Parathyroid adenoma (tissue), 2 donors: ENCODE measurements at regions not wholly inside any gene's neighbourhood (a gene's known extent, or its start where the extent isn't known, plus 50 kb on each side); places are given as distances from the start of the nearest gene placed in this dataset.

Source experiments
- H2AFZ ChIP-seq: fragments of 300-600 bp; sonication (generic); one replicate; pipeline ENCODE4 v1.7.0; 2017; ENCODE audit warnings: antibody characterized with exemption, mild to moderate bottlenecking
- H3K27ac ChIP-seq: fragments of 300-600 bp; sonication (generic); one replicate; pipeline ENCODE4 v1.7.0; 2017
- H3K27me3 ChIP-seq: fragments of 300-600 bp; sonication (generic); one replicate; pipeline ENCODE4 v1.7.0; 2017; ENCODE audit warnings: low read length; ENCODE audit not compliant: control insufficient read depth, insufficient read depth
- H3K36me3 ChIP-seq: fragments of 300-600 bp; sonication (generic); one replicate; pipeline ENCODE4 v1.7.0; 2017; ENCODE audit warnings: low read length; ENCODE audit not compliant: control insufficient read depth, insufficient read depth
- H3K4me1 ChIP-seq: fragments of 300-600 bp; sonication (generic); one replicate; pipeline ENCODE4 v1.7.0; 2017; ENCODE audit warnings: control low read depth
- H3K4me2 ChIP-seq: fragments of 300-600 bp; sonication (generic); one replicate; pipeline ENCODE4 v1.7.0; 2017; ENCODE audit warnings: low read length
- H3K4me3 ChIP-seq: fragments of 300-600 bp; sonication (generic); one replicate; pipeline ENCODE4 v1.7.0; 2017; ENCODE audit warnings: low read depth, low read length
- H3K79me2 ChIP-seq: fragments of 300-600 bp; sonication (generic); one replicate; pipeline ENCODE4 v1.7.0; 2017; ENCODE audit warnings: control low read depth
- H3K9ac ChIP-seq: fragments of 300-600 bp; sonication (generic); one replicate; pipeline ENCODE4 v1.7.0; 2017; ENCODE audit warnings: mild to moderate bottlenecking
- H3K9me3 ChIP-seq: fragments of 300-600 bp; sonication (generic); one replicate; pipeline ENCODE4 v1.7.0; 2017; ENCODE audit warnings: low read length; ENCODE audit not compliant: control insufficient read depth
- CTCF ChIP-seq: fragments of 300-600 bp; sonication (generic); IDR thresholded peaks from one replicate; pipeline ENCODE4 v1.7.0; 2017; ENCODE audit warnings: antibody characterized with exemption, mild to moderate bottlenecking
- donor health status: primary hyperparathyroidism.

GRCh38 chr10:4685491-4685890, 140.5 kb upstream of the AKR1E2 start:
- H3K36me3 ChIP-seq, result no peaks in the 10 kb centered on the region
- H3K4me3 ChIP-seq, result no peak overlapping the region
- no peak overlapping the region for H3K9ac ChIP-seq
- H3K4me1 ChIP-seq, result peaks cover 2% of the 10 kb centered on the region
- no peaks in the 10 kb centered on the region for H3K27me3 ChIP-seq
- no peaks in the 10 kb centered on the region for H3K9me3 ChIP-seq
- H3K79me2 ChIP-seq, result no peaks in the 10 kb centered on the region
- no peak for TF ChIP-seq CTCF
- H3K4me2 ChIP-seq, result no peak overlapping the region
- no peak overlapping the region for H3K27ac ChIP-seq
- no peak overlapping the region for H2AFZ ChIP-seq

GRCh38 chr10:4684434-4684833, 141.6 kb upstream of the AKR1E2 start:
- Histone ChIP-seq H3K79me2 (no peaks in the 10 kb centered on the region), H3K4me2 (no peak overlapping the region), H3K4me3 (no peak overlapping the region), H2AFZ (no peak overlapping the region), H3K4me1 (peaks cover 2% of the 10 kb centered on the region), H3K27me3 (no peaks in the 10 kb centered on the region), H3K9me3 (no peaks in the 10 kb centered on the region), H3K27ac (no peak overlapping the region), H3K36me3 (no peaks in the 10 kb centered on the region), H3K9ac (no peak overlapping the region)
- TF ChIP-seq CTCF, result no peak

GRCh38 chr10:4683838-4684237, 142.2 kb upstream of the AKR1E2 start:
- H3K9me3 ChIP-seq, result no peaks in the 10 kb centered on the region
- no peak overlapping the region for H2AFZ ChIP-seq
- H3K9ac ChIP-seq, result no peak overlapping the region
- H3K27ac ChIP-seq, result no peak overlapping the region
- H3K27me3 ChIP-seq, result no peaks in the 10 kb centered on the region
- peaks cover 2% of the 10 kb centered on the region for H3K4me1 ChIP-seq
- no peak overlapping the region for H3K4me3 ChIP-seq
- H3K4me2 ChIP-seq, result no peak overlapping the region
- no peaks in the 10 kb centered on the region for H3K79me2 ChIP-seq
- no peaks in the 10 kb centered on the region for H3K36me3 ChIP-seq
- no peak for TF ChIP-seq CTCF

- TF ChIP-seq CTCF, result no peak
- Histone ChIP-seq H3K9me3 (no peaks in the 10 kb centered on the region), H2AFZ (no peak overlapping the region), H3K27me3 (no peaks in the 10 kb centered on the region), H3K79me2 (no peaks in the 10 kb centered on the region), H3K36me3 (no peaks in the 10 kb centered on the region), H3K9ac (no peak overlapping the region), H3K4me2 (no peak overlapping the region), H3K4me1 (peaks cover 2% of the 10 kb centered on the region), H3K4me3 (no peak overlapping the region), H3K27ac (no peak overlapping the region)
Measured at GRCh38 chr10:4683137-4683536, 142.9 kb upstream of the AKR1E2 start.

GRCh38 chr10:4678951-4679671, 146.9 kb upstream of the AKR1E2 start:
- Histone ChIP-seq H3K27ac (no peak overlapping the region), H2AFZ (no peak overlapping the region), H3K4me3 (no peak overlapping the region), H3K79me2 (no peaks in the 10 kb centered on the region), H3K4me2 (no peak overlapping the region), H3K9ac (no peak overlapping the region), H3K27me3 (no peaks in the 10 kb centered on the region), H3K9me3 (no peaks in the 10 kb centered on the region), H3K4me1 (no peaks in the 10 kb centered on the region), H3K36me3 (no peaks in the 10 kb centered on the region)
- no peak for TF ChIP-seq CTCF
